CD4-positive, alpha-beta T cell treated with Interleukin-21 for 1 hour (primary cell): ENCODE measurements at regions not wholly inside any gene's neighbourhood (a gene's known extent, or its start where the extent isn't known, plus 50 kb on each side); places are given as distances from the start of the nearest gene placed in this dataset.
"Not testable (repeated sequence)": the region's sequence is repeated elsewhere in the genome, so short reads cannot be mapped to it uniquely, and the experiment has no call there.

Experiments used
- DNase-seq: peaks from one replicate; pipeline ENCODE4 v3.0.0-alpha.2; 2020

- DNase-seq = no peak
Measured at GRCh38 chr6:56739836-56740815, 97.4 kb upstream of the DST start.

GRCh38 chr6:56736804-56737203 is 94.1 kb upstream of the DST start:
- DNase-seq = no peak

GRCh38 chr6:56734335-56734734 is 91.6 kb upstream of the DST start:
- DNase-seq = no peak

- DNase-seq = no peak
Measured at GRCh38 chr6:56733211-56733697, 90.6 kb upstream of the DST start.

- DNase-seq = no peak
Measured at GRCh38 chr6:56732517-56732916, 89.8 kb upstream of the DST start.

- no peak for DNase-seq
Measured at GRCh38 chr6:56730663-56731529, 88.2 kb upstream of the DST start.

GRCh38 chr6:56729719-56730118 is 87.0 kb upstream of the DST start:
- no peak for DNase-seq

- DNase-seq = not testable (repeated sequence)
Measured at GRCh38 chr6:56729166-56729565, 86.5 kb upstream of the DST start.

GRCh38 chr6:56727097-56727850 is 84.6 kb upstream of the DST start:
- DNase-seq = no peak

- DNase-seq = no peak
Measured at GRCh38 chr6:56725254-56725653, 82.6 kb upstream of the DST start.

GRCh38 chr6:56724455-56724854 is 81.8 kb upstream of the DST start:
- no peak for DNase-seq

- DNase-seq = no peak
Measured at GRCh38 chr6:56720882-56721281, 78.2 kb upstream of the DST start.

GRCh38 chr6:56720202-56720601 is 77.5 kb upstream of the DST start:
- not testable (repeated sequence) for DNase-seq

GRCh38 chr6:56719315-56720058 is 76.8 kb upstream of the DST start:
- not testable (repeated sequence) for DNase-seq

GRCh38 chr6:56718236-56718635 is 75.5 kb upstream of the DST start:
- DNase-seq = no peak

- no peak for DNase-seq
Measured at GRCh38 chr6:56716229-56716628, 73.5 kb upstream of the DST start.

GRCh38 chr6:56715741-56716140 is 73.1 kb upstream of the DST start:
- no peak for DNase-seq

GRCh38 chr6:56714982-56715456 is 72.3 kb upstream of the DST start:
- no peak for DNase-seq

GRCh38 chr6:56714273-56714672 is 71.6 kb upstream of the DST start:
- no peak for DNase-seq

GRCh38 chr6:56713254-56713672 is 70.6 kb upstream of the DST start:
- DNase-seq = no peak

GRCh38 chr6:56710967-56711366 is 68.3 kb upstream of the DST start:
- DNase-seq = no peak

GRCh38 chr6:56709650-56710049 is 67.0 kb upstream of the DST start:
- DNase-seq = no peak
